HG02763 (cell line): ENCODE measurements at regions not wholly inside any gene's neighbourhood (a gene's known extent, or its start where the extent isn't known, plus 50 kb on each side); places are given as distances from the start of the nearest gene placed in this dataset.

ENCODE experiments used
- ATAC-seq: cut with Tn5 transposase; IDR thresholded peaks from one replicate; pipeline ENCODE4 v1.9.1; 2021; ENCODE audit warnings: mild to moderate bottlenecking, moderate library complexity; ENCODE audit not compliant: unreplicated experiment

GRCh38 chr20:18992418-18992817, 178.8 kb downstream of the SCP2D1 start:
- ATAC-seq: no peak

GRCh38 chr20:18995455-18995854, 181.9 kb downstream of the SCP2D1 start:
- no peak for ATAC-seq

- no peak for ATAC-seq
These were observed 185.5 kb downstream of the SCP2D1 start for GRCh38 chr20:18999086-18999485.

GRCh38 chr20:19000078-19000477, 186.5 kb downstream of the SCP2D1 start:
- ATAC-seq: no peak

- ATAC-seq: no peak
These were observed 187.6 kb downstream of the SCP2D1 start for GRCh38 chr20:19001177-19001576.

- no peak for ATAC-seq
These were observed 190.1 kb downstream of the SCP2D1 start for GRCh38 chr20:19003366-19004336.

GRCh38 chr20:19004975-19005374, 191.4 kb downstream of the SCP2D1 start:
- ATAC-seq: no peak

- ATAC-seq: no peak
These were observed 194.9 kb downstream of the SCP2D1 start for GRCh38 chr20:19008497-19008896.

GRCh38 chr20:19009081-19009688, 195.6 kb downstream of the SCP2D1 start:
- ATAC-seq: no peak

GRCh38 chr20:19012676-19013075, 199.1 kb downstream of the SCP2D1 start:
- no peak for ATAC-seq

- ATAC-seq: no peak
These were observed 198.5 kb upstream of the SLC24A3 start for GRCh38 chr20:19013907-19014306.

- no peak for ATAC-seq
These were observed 196.9 kb upstream of the SLC24A3 start for GRCh38 chr20:19015351-19016139.

- no peak for ATAC-seq
These were observed 196.3 kb upstream of the SLC24A3 start for GRCh38 chr20:19016140-19016497.

- no peak for ATAC-seq
These were observed 195.2 kb upstream of the SLC24A3 start for GRCh38 chr20:19017104-19017690.

GRCh38 chr20:19018881-19019280, 193.6 kb upstream of the SLC24A3 start:
- ATAC-seq: no peak

GRCh38 chr20:19019734-19020364, 192.6 kb upstream of the SLC24A3 start:
- ATAC-seq: no peak

GRCh38 chr20:19021406-19022117, 190.9 kb upstream of the SLC24A3 start:
- ATAC-seq: no peak

GRCh38 chr20:19022118-19022575, 190.3 kb upstream of the SLC24A3 start:
- ATAC-seq: no peak

GRCh38 chr20:19022791-19023448, 189.5 kb upstream of the SLC24A3 start:
- no peak for ATAC-seq
